ENCODE measurements at regions not wholly inside any gene's neighbourhood (a gene's known extent, or its start where the extent isn't known, plus 50 kb on each side); places are given as distances from the start of the nearest gene placed in this dataset.

DNA sequence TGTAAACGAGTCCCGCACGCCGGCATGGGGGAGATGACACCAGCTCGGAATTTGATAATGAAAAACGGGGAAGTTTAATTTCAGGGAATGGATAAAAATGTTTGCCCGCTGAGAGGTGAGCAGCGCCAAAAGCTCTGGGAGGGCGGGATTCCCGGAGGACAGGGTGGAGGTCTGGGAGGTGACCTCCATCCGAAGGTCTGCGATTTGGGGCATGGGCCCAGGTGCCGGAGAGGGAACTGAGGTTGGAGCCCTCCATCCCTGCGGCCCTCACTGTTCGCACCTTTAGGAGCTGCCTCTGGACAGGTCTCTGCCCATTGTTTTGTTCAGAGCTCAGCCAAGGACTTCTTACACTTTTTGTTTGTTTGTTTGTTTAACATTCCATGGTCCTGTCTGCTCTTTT is 129.8 kb downstream of the URI1 start:
- no peaks in the 10 kb centered on the region for H3K36me3 ChIP-seq (ENCODE audit: control insufficient read depth in 2 of 4, insufficient read depth in 4 of 4, low read length in 3 of 4)

More for the DNA sequence above, 129.8 kb downstream of the URI1 start:
- Histone ChIP-seq H2BK20ac (ENCODE audit: low read length) (no peak overlapping the region), H4K5ac (ENCODE audit: insufficient read length, low read depth, low read length) (no peak overlapping the region), H3K56ac (replicated peaks; ENCODE audit: insufficient read length, low read depth, low read length) (no peak overlapping the region), H3K27ac (ENCODE audit: low read depth, low read length) (no peak overlapping the region), H4K20me1 (replicated peaks in 1 of 2; ENCODE audit: control insufficient read depth in 1 of 2, insufficient read depth in 2 of 2, low read length in 2 of 2) (peaks cover 0 to 3% of the 10 kb centered on the region in 2 experiments), H4K8ac (ENCODE audit: extremely low read depth, insufficient read depth, low read length) (peak overlapping the region; percentile 11; the same call in 1 of the 2 replicates), H3K27me3 (replicated peaks in 1 of 4; ENCODE audit: control insufficient read depth in 3 of 4, extremely low read depth in 1 of 4, insufficient read depth in 3 of 4, low read length in 3 of 4) (no peaks in the 10 kb centered on the region), H3K18ac (ENCODE audit: extremely low read depth, low read length) (no peak overlapping the region), H3K23me2 (ENCODE audit: low read depth, low read length) (peaks cover 14% of the 10 kb centered on the region; the same call in 1 of the 2 replicates), H3K9me3 (ENCODE audit: insufficient read depth in 2 of 2, low read depth in 1 of 2, low read length in 1 of 2) (no peaks in the 10 kb centered on the region), H2BK120ac (replicated peaks; ENCODE audit: low read depth, low read length) (no peak overlapping the region), H3K9ac (replicated peaks in 1 of 4; ENCODE audit: extremely low read depth in 1 of 4, low read depth in 3 of 4, low read length in 3 of 4) (no peak overlapping the region), H2AFZ (ENCODE audit: low read length) (no peak overlapping the region), H2BK12ac (ENCODE audit: low read depth, low read length) (no peak overlapping the region), H4K91ac (replicated peaks; ENCODE audit: insufficient read length, low read length) (no peak overlapping the region), H3K4me1 (replicated peaks in 1 of 4; ENCODE audit: control insufficient read depth in 3 of 4, insufficient read depth in 4 of 4, low read length in 3 of 4) (peaks cover 0 to 2% (median 0%) of the 10 kb centered on the region in 4 experiments; a peak in 1 of 7 replicates), H3K79me2 (ENCODE audit: control insufficient read depth in 1 of 2, insufficient read depth in 2 of 2, low read length in 2 of 2) (no peaks in the 10 kb centered on the region), H3K4me3 (ENCODE audit: extremely low read depth in 1 of 4, insufficient read depth in 2 of 4, low read depth in 3 of 4, low read length in 4 of 4) (no peak overlapping the region), H3K79me1 (ENCODE audit: low read depth, low read length) (no peaks in the 10 kb centered on the region), H3K4me2 (ENCODE audit: insufficient read depth in 1 of 2, low read depth in 2 of 2, low read length in 2 of 2) (no peak overlapping the region), H3K14ac (ENCODE audit: insufficient read length) (no peak overlapping the region), H2BK5ac (ENCODE audit: low read depth, low read length) (no peak overlapping the region), H3K23ac (ENCODE audit: insufficient read length) (no peak overlapping the region), H2AK5ac (ENCODE audit: low read depth, low read length) (no peak overlapping the region), H2BK15ac (ENCODE audit: low read length) (no peak overlapping the region), H3K4ac (replicated peaks; ENCODE audit: insufficient read length, low read depth, low read length) (no peak overlapping the region)
- DNase-seq (ENCODE audit: low read depth in 1 of 2, low spot score in 2 of 2) (no peak), FAIRE-seq (no peak)
- 95% methylated on average over 15 of the region's 15 CpGs; no CpG with 5 or more reads in 1 of the 2 experiments for WGBS, 2 experiments (ENCODE audit: extremely low coverage in 1 of 2, insufficient coverage in 1 of 2, insufficient read length in 1 of 2, insufficient replicate concordance in 2 of 2, low coverage in 1 of 2, low lambda C conversion rate in 2 of 2, missing lambda C conversion rate in 1 of 2)
- ChIA-PET CTCF (ENCODE audit: partially characterized antibody) (interaction anchor here (0.8 to 2.3 kb wide), 5 partner anchors 10 to 214 kb away, joined by 3 to 7 read pairs (median 3); no protein-coding TSS in a partner anchor), POLR2A (ENCODE audit: partially characterized antibody) (no interaction called here)
- no peak for TF ChIP-seq TEAD4 (IDR thresholded peaks at IDR 0.05; ENCODE audit: low read depth, low read length)
- TF ChIP-seq NRF1 (IDR thresholded peaks at IDR 0.05; ENCODE audit: low read depth, low read length): no peak
- no peak for TF ChIP-seq RBBP5 (IDR thresholded peaks at IDR 0.05; ENCODE audit: borderline replicate concordance, low read depth, low read length)
- TF ChIP-seq YY1 (IDR thresholded peaks at IDR 0.05; ENCODE audit: low read depth, low read length): no peak
- TF ChIP-seq, protein P1, sequence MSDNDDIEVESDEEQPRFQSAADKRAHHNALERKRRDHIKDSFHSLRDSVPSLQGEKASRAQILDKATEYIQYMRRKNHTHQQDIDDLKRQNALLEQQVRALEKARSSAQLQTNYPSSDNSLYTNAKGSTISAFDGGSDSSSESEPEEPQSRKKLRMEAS (IDR thresholded peaks at IDR 0.05): no peak
- no peak for TF ChIP-seq TBP (IDR thresholded peaks at IDR 0.05; ENCODE audit: low read depth, low read length)
- TF ChIP-seq EGR1 (IDR thresholded peaks at IDR 0.05; ENCODE audit: borderline replicate concordance, low read depth, low read length): no peak
- no peak for TF ChIP-seq CHD2 (IDR thresholded peaks at IDR 0.05; ENCODE audit: low read length)
- TF ChIP-seq SUZ12 (IDR thresholded peaks at IDR 0.05; ENCODE audit: low read length): no peak
- no peak for TF ChIP-seq HDAC6 (IDR thresholded peaks at IDR 0.05; ENCODE audit: low read depth, low read length)
- TF ChIP-seq ASH2L (IDR thresholded peaks at IDR 0.05; ENCODE audit: low read length): no peak
- no peak for TF ChIP-seq CEBPB (IDR thresholded peaks at IDR 0.05; ENCODE audit: low read depth, low read length)
- no peak for TF ChIP-seq CHD1 (IDR thresholded peaks at IDR 0.05; ENCODE audit: low read depth, low read length)
- TF ChIP-seq SIX5 (IDR thresholded peaks at IDR 0.05; ENCODE audit: low read depth, low read length): no peak
- TF ChIP-seq CTBP2 (IDR thresholded peaks at IDR 0.05; ENCODE audit: borderline replicate concordance, insufficient read depth, insufficient read length, low read length): no peak

Data from H1 (cell line).